K562 (cell line): ENCODE measurements at regions not wholly inside any gene's neighbourhood (a gene's known extent, or its start where the extent isn't known, plus 50 kb on each side); places are given as distances from the start of the nearest gene placed in this dataset.

ENCODE experiments used
- CHD4 ChIP-seq: fragments of 200-600 bp; sonication (generic); IDR thresholded peaks from 3 replicates; pipeline ENCODE4 v1.6.1; 2012; ENCODE audit warnings: low read depth, mild to moderate bottlenecking, mixed read lengths, low read length, inconsistent platforms; ENCODE audit not compliant: insufficient read depth, insufficient replicate concordance, poor library complexity, severe bottlenecking
- FOXO4 ChIP-seq: fragments of 450-650 bp; formaldehyde crosslinking; IDR thresholded peaks from 2 replicates; pipeline ENCODE4 v1.4.0; 2020; ENCODE audit warnings: mild to moderate bottlenecking, moderate library complexity
- JUN ChIP-seq, 2 experiments: sonication (generic) in 1 of 2; formaldehyde crosslinking in 1 of 2; IDR thresholded peaks; 2 replicates each; pipeline versions ENCODE4 v1.6.1 to v1.8.0; 2012 to 2022; ENCODE audit warnings: borderline replicate concordance in 2 of 2, mild to moderate bottlenecking in 2 of 2, improper control_type of control experiment in 1 of 2, low read depth in 1 of 2, low read length in 1 of 2, missing genetic modification reagents in 1 of 2
- SNIP1 ChIP-seq: fragments of 450-650 bp; IDR thresholded peaks from 2 replicates; pipeline ENCODE4 v1.7.1; 2017; ENCODE audit warnings: low read depth, mild to moderate bottlenecking
- ZNF24 ChIP-seq: fragments of 450-650 bp; IDR thresholded peaks from 2 replicates; pipeline ENCODE4 v1.6.1; 2016
- ZNF77 ChIP-seq: fragments of 250-450 bp; sonication (Bioruptor Pico); IDR thresholded peaks from 2 replicates; pipeline ENCODE4 v1.5.0; 2020
- TF ChIP-seq, protein P1 (sequence below): fragments of 150-350 bp; IDR thresholded peaks from 2 replicates; pipeline ENCODE4 v1.6.1; 2014; ENCODE audit warnings: low read depth, mild to moderate bottlenecking, low read length, borderline replicate concordance
- TF ChIP-seq, protein P2 (sequence below), 3 experiments: IDR thresholded peaks in 2 of 3; conservative IDR thresholded peaks in 1 of 3; 2 replicates each; pipeline ENCODE4 v1.5.1; 2011 to 2012; ENCODE audit warnings: low read length in 3 of 3, mild to moderate bottlenecking in 3 of 3, control low read depth in 2 of 3, improper control_type of control experiment in 1 of 3, inconsistent platforms in 1 of 3, low read depth in 1 of 3, mixed read lengths in 1 of 3, moderate library complexity in 1 of 3; ENCODE audit not compliant: insufficient read depth in 2 of 3

- TF ChIP-seq CHD4 = no peak
- TF ChIP-seq, protein P1, sequence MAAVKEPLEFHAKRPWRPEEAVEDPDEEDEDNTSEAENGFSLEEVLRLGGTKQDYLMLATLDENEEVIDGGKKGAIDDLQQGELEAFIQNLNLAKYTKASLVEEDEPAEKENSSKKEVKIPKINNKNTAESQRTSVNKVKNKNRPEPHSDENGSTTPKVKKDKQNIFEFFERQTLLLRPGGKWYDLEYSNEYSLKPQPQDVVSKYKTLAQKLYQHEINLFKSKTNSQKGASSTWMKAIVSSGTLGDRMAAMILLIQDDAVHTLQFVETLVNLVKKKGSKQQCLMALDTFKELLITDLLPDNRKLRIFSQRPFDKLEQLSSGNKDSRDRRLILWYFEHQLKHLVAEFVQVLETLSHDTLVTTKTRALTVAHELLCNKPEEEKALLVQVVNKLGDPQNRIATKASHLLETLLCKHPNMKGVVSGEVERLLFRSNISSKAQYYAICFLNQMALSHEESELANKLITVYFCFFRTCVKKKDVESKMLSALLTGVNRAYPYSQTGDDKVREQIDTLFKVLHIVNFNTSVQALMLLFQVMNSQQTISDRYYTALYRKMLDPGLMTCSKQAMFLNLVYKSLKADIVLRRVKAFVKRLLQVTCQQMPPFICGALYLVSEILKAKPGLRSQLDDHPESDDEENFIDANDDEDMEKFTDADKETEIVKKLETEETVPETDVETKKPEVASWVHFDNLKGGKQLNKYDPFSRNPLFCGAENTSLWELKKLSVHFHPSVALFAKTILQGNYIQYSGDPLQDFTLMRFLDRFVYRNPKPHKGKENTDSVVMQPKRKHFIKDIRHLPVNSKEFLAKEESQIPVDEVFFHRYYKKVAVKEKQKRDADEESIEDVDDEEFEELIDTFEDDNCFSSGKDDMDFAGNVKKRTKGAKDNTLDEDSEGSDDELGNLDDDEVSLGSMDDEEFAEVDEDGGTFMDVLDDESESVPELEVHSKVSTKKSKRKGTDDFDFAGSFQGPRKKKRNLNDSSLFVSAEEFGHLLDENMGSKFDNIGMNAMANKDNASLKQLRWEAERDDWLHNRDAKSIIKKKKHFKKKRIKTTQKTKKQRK = no peak
- TF ChIP-seq, protein P2, sequence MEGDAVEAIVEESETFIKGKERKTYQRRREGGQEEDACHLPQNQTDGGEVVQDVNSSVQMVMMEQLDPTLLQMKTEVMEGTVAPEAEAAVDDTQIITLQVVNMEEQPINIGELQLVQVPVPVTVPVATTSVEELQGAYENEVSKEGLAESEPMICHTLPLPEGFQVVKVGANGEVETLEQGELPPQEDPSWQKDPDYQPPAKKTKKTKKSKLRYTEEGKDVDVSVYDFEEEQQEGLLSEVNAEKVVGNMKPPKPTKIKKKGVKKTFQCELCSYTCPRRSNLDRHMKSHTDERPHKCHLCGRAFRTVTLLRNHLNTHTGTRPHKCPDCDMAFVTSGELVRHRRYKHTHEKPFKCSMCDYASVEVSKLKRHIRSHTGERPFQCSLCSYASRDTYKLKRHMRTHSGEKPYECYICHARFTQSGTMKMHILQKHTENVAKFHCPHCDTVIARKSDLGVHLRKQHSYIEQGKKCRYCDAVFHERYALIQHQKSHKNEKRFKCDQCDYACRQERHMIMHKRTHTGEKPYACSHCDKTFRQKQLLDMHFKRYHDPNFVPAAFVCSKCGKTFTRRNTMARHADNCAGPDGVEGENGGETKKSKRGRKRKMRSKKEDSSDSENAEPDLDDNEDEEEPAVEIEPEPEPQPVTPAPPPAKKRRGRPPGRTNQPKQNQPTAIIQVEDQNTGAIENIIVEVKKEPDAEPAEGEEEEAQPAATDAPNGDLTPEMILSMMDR (IDR thresholded peaks at IDR 0.05 in 2 of 3, conservative IDR thresholded peaks at IDR 0.05 in 1 of 3; ENCODE audit: insufficient read depth in 2 of 3, low read depth in 1 of 3, low read length in 3 of 3) = no peak
- no peak for TF ChIP-seq FOXO4 (CRISPR knock-in tag)
- TF ChIP-seq SNIP1 = no peak
- no peak for TF ChIP-seq JUN (IDR thresholded peaks at IDR 0.05; ENCODE audit: borderline replicate concordance, low read depth, low read length)
- no peak for TF ChIP-seq JUN (CRISPR knock-in tag; IDR thresholded peaks at IDR 0.05; ENCODE audit: borderline replicate concordance)
- TF ChIP-seq ZNF24 = no peak
- no peak for TF ChIP-seq ZNF77
Measured at GRCh38 chr10:124220971-124221355, 127.6 kb upstream of the CHST15 start.
